Cerebellar nuclear complex (tissue), 1 donor: ENCODE measurements at regions not wholly inside any gene's neighbourhood (a gene's known extent, or its start where the extent isn't known, plus 50 kb on each side); places are given as distances from the start of the nearest gene placed in this dataset.
"Not testable (repeated sequence)": the region's sequence is repeated elsewhere in the genome, so short reads cannot be mapped to it uniquely, and the experiment has no call there.

Experiments used
- DNase-seq, 2 experiments: peaks; one replicate each; lab custom pipeline; 2025; lab: John Stamatoyannopoulos, UW

GRCh38 chr2:11922294-11922693 is 175.9 kb downstream of the LPIN1 start:
- no peak for DNase-seq

DNA sequence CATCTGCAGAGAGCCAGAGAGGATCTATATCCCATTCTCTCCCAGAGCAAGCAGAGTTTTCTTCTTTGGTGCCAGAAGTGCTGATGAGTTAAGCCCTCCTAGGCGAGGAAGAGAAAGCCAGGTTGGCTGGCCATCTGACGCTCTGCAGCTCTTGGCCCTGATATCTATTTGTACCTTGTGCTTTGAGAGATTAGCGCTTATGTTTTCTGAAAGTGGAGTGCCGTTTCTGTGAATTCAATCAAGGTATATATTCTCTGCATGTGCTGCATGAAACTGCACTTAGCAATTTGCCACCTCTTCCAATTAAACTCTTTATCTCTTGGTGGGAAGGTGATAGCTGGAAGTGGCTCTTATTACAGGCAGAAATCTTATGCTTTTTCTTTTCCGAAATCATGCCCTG is 177.5 kb downstream of the LPIN1 start:
- DNase-seq: no peak

- DNase-seq: no peak
Measured at GRCh38 chr2:11925295-11926066, 179.0 kb downstream of the LPIN1 start.

DNA sequence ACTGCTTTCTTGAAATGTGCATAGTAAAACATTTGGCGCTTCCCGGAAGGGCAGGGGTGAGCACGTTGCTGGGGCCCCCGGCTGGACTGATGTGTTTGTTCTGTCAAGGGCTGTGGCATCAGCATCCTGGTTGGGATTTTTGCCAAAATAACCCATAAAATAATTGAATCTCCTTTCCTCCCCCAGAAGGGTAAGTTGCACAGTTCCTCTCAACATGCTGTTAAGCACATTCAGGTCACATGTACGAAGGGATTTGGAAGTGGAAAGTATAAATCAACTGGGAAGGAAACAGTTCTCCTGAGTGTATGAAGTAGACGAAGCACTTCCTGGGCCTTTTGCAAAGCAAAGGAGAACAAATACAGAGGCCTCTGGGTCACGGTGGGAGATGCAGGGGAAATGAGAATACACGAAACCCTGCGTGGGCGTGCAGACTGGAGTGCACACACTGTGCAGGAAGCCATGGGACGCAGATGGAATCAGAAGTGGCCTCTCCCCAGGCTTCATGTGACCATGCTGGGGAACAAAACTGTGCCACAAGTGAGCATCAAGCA is 183.9 kb downstream of the LPIN1 start:
- no peak for DNase-seq

GRCh38 chr2:11932048-11932512 is 185.6 kb downstream of the LPIN1 start:
- no peak for DNase-seq

GRCh38 chr2:11932962-11933361 is 186.5 kb downstream of the LPIN1 start:
- DNase-seq: no peak

DNA sequence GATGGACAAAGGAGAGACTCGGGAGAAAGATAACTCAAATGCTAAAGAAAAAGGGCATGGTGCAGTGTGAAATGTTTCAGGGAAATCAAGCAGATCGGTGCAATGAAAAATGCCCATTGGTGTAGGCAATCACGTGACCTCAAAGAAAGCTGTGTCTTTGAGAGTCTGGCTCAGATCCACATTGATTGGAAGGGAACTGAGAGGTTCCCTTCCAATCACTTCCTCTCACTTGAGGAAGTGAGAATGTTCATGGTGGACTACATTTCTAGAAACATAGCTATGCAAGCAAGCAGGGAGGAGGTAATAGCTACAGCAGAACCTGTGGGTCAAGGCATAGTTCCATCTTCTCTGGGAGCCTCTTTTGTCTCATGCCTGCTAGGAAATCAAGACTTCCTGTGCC is 187.4 kb downstream of the LPIN1 start:
- DNase-seq: no peak

DNA sequence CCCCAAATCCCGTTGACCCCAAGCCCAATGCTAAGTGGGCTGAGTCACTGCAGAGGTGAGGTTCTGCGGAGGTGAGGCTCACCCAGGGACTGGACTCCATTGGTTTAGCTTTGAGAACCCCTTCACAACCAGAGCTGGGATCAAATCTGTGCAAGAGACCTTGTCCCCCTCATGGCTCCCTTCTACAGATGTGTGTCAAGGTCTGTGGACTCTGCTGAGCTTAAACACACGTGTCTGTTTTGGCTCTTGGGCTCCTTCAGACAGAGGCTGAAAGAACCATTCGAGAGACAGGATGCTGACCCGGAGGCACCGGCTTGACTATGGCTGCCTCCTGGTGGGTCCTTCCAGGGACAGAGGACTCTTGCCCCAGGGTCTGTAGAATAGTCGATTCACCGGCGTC is 190.3 kb downstream of the LPIN1 start:
- DNase-seq: no peak

GRCh38 chr2:11938196-11938595 is 191.8 kb downstream of the LPIN1 start:
- DNase-seq: no peak

- DNase-seq: no peak
Measured at GRCh38 chr2:11939523-11939922, 193.1 kb downstream of the LPIN1 start.

GRCh38 chr2:11940121-11940743 is 193.8 kb downstream of the LPIN1 start:
- DNase-seq: no peak

- DNase-seq: no peak
Measured at GRCh38 chr2:11940799-11941198, 194.4 kb downstream of the LPIN1 start.

- no peak for DNase-seq
Measured at GRCh38 chr2:11941201-11942177, 195.1 kb downstream of the LPIN1 start.

DNA sequence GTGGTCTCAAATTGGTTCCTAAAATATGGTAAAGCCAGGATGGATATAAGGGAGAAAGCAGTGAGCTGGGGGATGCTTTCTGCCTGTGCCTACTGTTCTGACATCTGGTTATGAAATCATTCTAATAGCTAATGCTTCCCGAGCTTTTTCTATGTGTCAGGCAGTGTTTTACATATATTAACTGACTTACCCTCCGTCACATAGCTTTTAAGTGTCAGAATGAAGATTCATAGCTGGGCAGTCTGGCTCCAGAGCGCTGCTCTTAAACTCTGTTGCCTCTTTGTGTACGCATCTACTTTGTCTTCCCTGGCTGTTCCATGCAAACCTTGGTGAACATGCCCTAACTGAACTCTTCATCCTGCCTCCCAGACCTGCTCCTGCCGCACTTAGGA is 195.7 kb downstream of the LPIN1 start:
- no peak for DNase-seq

- no peak for DNase-seq
Measured at GRCh38 chr2:11944311-11944710, 197.9 kb downstream of the LPIN1 start.

DNA sequence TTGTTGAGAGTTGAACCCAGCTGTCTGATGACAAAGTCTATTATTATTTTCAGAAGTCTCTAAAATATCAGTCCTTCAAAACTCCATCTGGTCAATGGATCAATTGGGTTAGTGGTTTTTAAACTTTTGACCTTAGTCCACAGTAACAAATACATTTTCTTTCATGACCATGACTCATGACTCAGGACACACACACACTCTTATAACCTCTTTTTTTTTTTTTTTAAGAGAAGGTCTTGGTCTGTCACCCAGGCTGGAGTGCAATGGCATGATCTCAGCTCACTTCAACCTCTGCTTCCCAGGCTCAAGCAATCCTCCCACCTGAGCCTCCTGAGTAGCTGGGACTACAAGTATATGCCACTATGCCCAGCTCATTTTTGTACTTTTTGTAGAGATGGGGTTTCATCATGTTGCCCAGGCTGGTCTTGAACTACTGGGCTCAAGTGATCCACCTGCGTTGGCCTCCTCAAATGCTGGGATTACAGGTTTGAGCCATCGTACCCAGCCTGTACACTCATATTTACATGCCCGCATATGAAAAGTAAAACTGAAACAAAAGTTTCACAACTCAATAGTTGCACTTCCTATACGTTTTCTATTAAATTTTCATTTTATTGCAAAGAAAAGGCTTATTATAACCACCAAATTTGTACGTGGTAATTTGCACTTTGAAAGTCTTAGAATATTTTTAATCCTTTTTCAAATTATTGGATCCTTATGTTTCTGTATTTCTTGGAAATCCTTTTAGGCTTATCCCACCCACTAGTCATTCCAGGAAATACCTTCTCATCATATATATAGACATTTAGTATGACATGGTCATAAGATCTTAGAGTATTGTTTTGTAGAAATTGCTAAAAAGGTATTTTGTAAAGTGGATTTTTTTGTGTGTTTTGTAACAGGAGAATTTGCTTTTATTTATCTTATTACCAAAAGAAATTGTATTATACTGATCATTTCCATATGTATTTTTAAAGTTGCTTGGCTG is 199.0 kb downstream of the LPIN1 start:
- DNase-seq: no peak

- no peak for DNase-seq
Measured at GRCh38 chr2:11947956-11948355, 201.5 kb downstream of the LPIN1 start.

DNA sequence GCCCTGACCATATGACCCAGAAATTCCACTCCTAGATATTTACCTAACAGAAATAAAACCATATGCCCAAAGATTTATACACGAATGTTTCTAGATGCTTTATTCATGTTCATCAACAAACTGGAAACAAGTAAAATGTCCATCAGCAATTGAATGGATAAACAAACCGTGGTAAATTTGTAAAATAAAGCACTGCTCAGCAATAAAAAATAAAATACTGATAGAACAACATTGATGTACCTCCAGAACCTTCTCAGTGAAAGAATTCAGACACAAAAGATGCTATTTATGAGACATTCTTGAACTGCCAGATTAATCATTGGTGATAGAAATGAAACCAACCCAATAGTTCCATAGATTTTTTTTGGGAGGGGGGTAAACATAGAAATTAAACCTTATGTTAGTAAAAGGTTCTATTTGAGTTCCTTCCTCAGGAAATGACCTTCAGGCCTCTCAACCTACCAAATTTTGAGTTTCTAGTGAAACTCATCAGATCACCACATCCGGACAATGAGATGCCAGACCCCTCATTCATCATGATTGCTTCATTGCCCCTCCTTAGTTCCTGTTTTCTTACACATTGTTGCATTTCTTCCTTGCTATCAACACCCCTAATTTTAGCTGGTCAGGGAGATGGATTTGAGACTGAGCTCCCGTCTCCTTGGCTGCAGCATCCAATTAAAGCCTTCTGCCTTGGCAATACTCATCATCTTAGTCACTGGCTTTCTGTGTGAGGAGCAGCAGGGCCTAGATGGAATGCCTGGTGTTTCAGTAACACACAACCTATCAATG is 203.5 kb downstream of the LPIN1 start:
- DNase-seq: no peak

- no peak for DNase-seq
Measured at GRCh38 chr2:11950896-11951295, 204.5 kb downstream of the LPIN1 start.

- not testable (repeated sequence) for DNase-seq
Measured at GRCh38 chr2:11951492-11951891, 205.1 kb downstream of the LPIN1 start.
